ENCODE measurements at regions not wholly inside any gene's neighbourhood (a gene's known extent, or its start where the extent isn't known, plus 50 kb on each side); places are given as distances from the start of the nearest gene placed in this dataset.

- ATAC-seq = no peak
- POLR2A ChIA-PET = no interaction called here
- Histone ChIP-seq H4K20me1 (ENCODE audit: insufficient read depth, low read length) (no peaks in the 10 kb centered on the region), H3K4me3 (replicated peaks in 1 of 3; ENCODE audit: insufficient read depth in 1 of 3, low read depth in 2 of 3, low read length in 3 of 3) (no peak overlapping the region), H3K27me3 (ENCODE audit: control insufficient read depth in 1 of 2, insufficient read depth in 2 of 2, low read length in 2 of 2) (no peaks in the 10 kb centered on the region), H3K9me3 (ENCODE audit: low read length) (peaks cover 22% of the 10 kb centered on the region; the same call in 1 of the 2 replicates), H3K4me2 (ENCODE audit: low read depth, low read length) (no peak overlapping the region), H3K9ac (ENCODE audit: insufficient read depth, low read depth, low read length) (no peak overlapping the region), H3K79me2 (ENCODE audit: insufficient read depth, low read length) (no peaks in the 10 kb centered on the region), H2AFZ (ENCODE audit: low read length) (no peak overlapping the region), H3K4me1 (ENCODE audit: insufficient read depth, low read length) (no peaks in the 10 kb centered on the region), H3K27ac (ENCODE audit: extremely low read length, insufficient read depth, low read length) (no peak overlapping the region), H3K36me3 (replicated peaks in 1 of 2; ENCODE audit: control insufficient read depth in 1 of 2, insufficient read depth in 2 of 2, low read length in 2 of 2) (no peaks in the 10 kb centered on the region)
- in situ Hi-C loops (cut with HindIII; ENCODE audit: extremely low pct_ligation_motif_present, low pct_unique_long_range_greater_than_20kb) (no loop called here), intact Hi-C loops (cut with micrococcal nuclease; ENCODE audit: unreplicated experiment) (no loop called here)
- FAIRE-seq = no peak
- no TSS peak for BruUV-seq (replicated peaks)
- CTCF ChIA-PET (ENCODE audit: low intra/inter-chr PET ratio, low total read pairs) = no interaction called here
- 9% methylated on average over 2 of the region's 2 CpGs for WGBS (ENCODE audit: low lambda C conversion rate)
- TF ChIP-seq ZNF788 (CRISPR knock-in tag; IDR thresholded peaks at IDR 0.05; ENCODE audit: borderline replicate concordance) = no peak
- TF ChIP-seq DRAP1 (CRISPR knock-in tag; IDR thresholded peaks at IDR 0.05) = no peak
- TF ChIP-seq TAF1 (CRISPR knock-in tag; IDR thresholded peaks at IDR 0.05) = no peak
- TF ChIP-seq ZNF597 (CRISPR knock-in tag; IDR thresholded peaks at IDR 0.05) = no peak
- TF ChIP-seq MBD4 (IDR thresholded peaks at IDR 0.05; ENCODE audit: borderline replicate concordance, low read length) = no peak
- no peak for TF ChIP-seq TFDP1 (CRISPR knock-in tag; IDR thresholded peaks at IDR 0.05; ENCODE audit: borderline replicate concordance)
- TF ChIP-seq ATF7 (IDR thresholded peaks at IDR 0.05) = no peak
- no peak for TF ChIP-seq ATF7 (CRISPR knock-in tag; IDR thresholded peaks at IDR 0.05)
- TF ChIP-seq TFDP2 (CRISPR knock-in tag; IDR thresholded peaks at IDR 0.05) = no peak
- TF ChIP-seq SAP130 (CRISPR knock-in tag; IDR thresholded peaks at IDR 0.05; ENCODE audit: low read depth) = no peak
- TF ChIP-seq MAFF (IDR thresholded peaks at IDR 0.05; ENCODE audit: low read depth, low read length) = no peak
- TF ChIP-seq ZFP36L2 (CRISPR knock-in tag; IDR thresholded peaks at IDR 0.05) = no peak
- no peak for TF ChIP-seq PBX3 (CRISPR knock-in tag; IDR thresholded peaks at IDR 0.05; ENCODE audit: borderline replicate concordance)
- TF ChIP-seq ZC3H13 (CRISPR knock-in tag; IDR thresholded peaks at IDR 0.05) = no peak
- no peak for TF ChIP-seq BRCA1 (CRISPR knock-in tag; IDR thresholded peaks at IDR 0.05)
- no peak for TF ChIP-seq SMAD1 (CRISPR knock-in tag; IDR thresholded peaks at IDR 0.05; ENCODE audit: borderline replicate concordance, low read depth)
- no peak for TF ChIP-seq ZBTB37 (CRISPR knock-in tag; IDR thresholded peaks at IDR 0.05)
- TF ChIP-seq ZKSCAN1 (IDR thresholded peaks at IDR 0.05; ENCODE audit: low read length) = no peak
- no peak for TF ChIP-seq ZNF205 (CRISPR knock-in tag; IDR thresholded peaks at IDR 0.05)
- DNase-seq (ENCODE audit: low spot score) = no peak
Measured at GRCh38 chr5:124045412-124045811, 533.4 kb downstream of the CSNK1G3 start.
